ENCODE measurements at regions not wholly inside any gene's neighbourhood (a gene's known extent, or its start where the extent isn't known, plus 50 kb on each side); places are given as distances from the start of the nearest gene placed in this dataset.

GRCh38 chr15:70484993-70485392 is 278.4 kb downstream of the UACA start:
- no peaks in the 10 kb centered on the region for H3K23me2 ChIP-seq (ENCODE audit: insufficient read length, low read depth, low read length, poor library complexity, severe bottlenecking)
- TF ChIP-seq, protein P1, sequence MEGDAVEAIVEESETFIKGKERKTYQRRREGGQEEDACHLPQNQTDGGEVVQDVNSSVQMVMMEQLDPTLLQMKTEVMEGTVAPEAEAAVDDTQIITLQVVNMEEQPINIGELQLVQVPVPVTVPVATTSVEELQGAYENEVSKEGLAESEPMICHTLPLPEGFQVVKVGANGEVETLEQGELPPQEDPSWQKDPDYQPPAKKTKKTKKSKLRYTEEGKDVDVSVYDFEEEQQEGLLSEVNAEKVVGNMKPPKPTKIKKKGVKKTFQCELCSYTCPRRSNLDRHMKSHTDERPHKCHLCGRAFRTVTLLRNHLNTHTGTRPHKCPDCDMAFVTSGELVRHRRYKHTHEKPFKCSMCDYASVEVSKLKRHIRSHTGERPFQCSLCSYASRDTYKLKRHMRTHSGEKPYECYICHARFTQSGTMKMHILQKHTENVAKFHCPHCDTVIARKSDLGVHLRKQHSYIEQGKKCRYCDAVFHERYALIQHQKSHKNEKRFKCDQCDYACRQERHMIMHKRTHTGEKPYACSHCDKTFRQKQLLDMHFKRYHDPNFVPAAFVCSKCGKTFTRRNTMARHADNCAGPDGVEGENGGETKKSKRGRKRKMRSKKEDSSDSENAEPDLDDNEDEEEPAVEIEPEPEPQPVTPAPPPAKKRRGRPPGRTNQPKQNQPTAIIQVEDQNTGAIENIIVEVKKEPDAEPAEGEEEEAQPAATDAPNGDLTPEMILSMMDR (conservative IDR thresholded peaks at IDR 0.05): no peak
- H2AFZ ChIP-seq (ENCODE audit: low read length): no peak overlapping the region
- H3T11ph ChIP-seq (ENCODE audit: low read length): no peak overlapping the region
- H4K91ac ChIP-seq (ENCODE audit: insufficient read length, low read depth, low read length): no peak overlapping the region
- H3K14ac ChIP-seq (ENCODE audit: insufficient read depth, low read length): no peak overlapping the region
- H2BK15ac ChIP-seq (ENCODE audit: low read depth, low read length): no peak overlapping the region
- Mint-ChIP-seq H3K36me3 (ENCODE audit: insufficient read depth in 1 of 3, low read depth in 3 of 3) (no peaks in the 10 kb centered on the region), H3K9me3 (no peaks in the 10 kb centered on the region; a peak in 2 of 5 replicates), H3K27ac (no peak overlapping the region), H3K4me1 (no peaks in the 10 kb centered on the region), H3K27me3 (ENCODE audit: low read depth) (peaks cover 10% of the 10 kb centered on the region), H3K4me3 (no peak overlapping the region)
- no peak overlapping the region for H3K56ac ChIP-seq (ENCODE audit: insufficient read length, low read depth, low read length)
- WGBS (ENCODE audit: extremely low coverage, insufficient read length, low lambda C conversion rate): no CpG with 5 or more reads among the region's 1 CpG
- H3K4me2 ChIP-seq (ENCODE audit: insufficient read depth, insufficient read length, low read length): no peak overlapping the region
- DNase-seq: no peak
- no peaks in the 10 kb centered on the region for H3K4me1 ChIP-seq (ENCODE audit: insufficient read depth, low read length)
- H3K9me3 ChIP-seq (ENCODE audit: control insufficient read depth, low read depth, low read length): no peaks in the 10 kb centered on the region
- H3K79me2 ChIP-seq (ENCODE audit: insufficient read depth, low read length): no peaks in the 10 kb centered on the region
- no peak overlapping the region for H4K8ac ChIP-seq (replicated peaks; ENCODE audit: insufficient read length, low read depth, low read length)
- no peak overlapping the region for H2AK5ac ChIP-seq (ENCODE audit: insufficient read length, low read length)
- H3K27me3 ChIP-seq (ENCODE audit: insufficient read depth, low read length): no peaks in the 10 kb centered on the region
- H3K4ac ChIP-seq (ENCODE audit: low read depth, low read length): no peak overlapping the region
- H3K79me1 ChIP-seq (ENCODE audit: insufficient read depth, low read depth, low read length, poor library complexity, severe bottlenecking): no peaks in the 10 kb centered on the region
- no peak overlapping the region for H3K23ac ChIP-seq (ENCODE audit: insufficient read length, low read depth, low read length)
- no peak overlapping the region for H4K5ac ChIP-seq (ENCODE audit: insufficient read length, low read depth, low read length)
- H2BK5ac ChIP-seq (ENCODE audit: insufficient read length, low read length): no peak overlapping the region
- no peaks in the 10 kb centered on the region for H4K20me1 ChIP-seq (ENCODE audit: control insufficient read depth, insufficient read depth, insufficient read length)
- no peak overlapping the region for H2BK20ac ChIP-seq (ENCODE audit: low read depth, low read length, poor library complexity, severe bottlenecking)
- H2BK12ac ChIP-seq (ENCODE audit: insufficient read length, low read depth, low read length): no peak overlapping the region
- H3K9ac ChIP-seq (ENCODE audit: extremely low read depth, insufficient read length, low read length): no peak overlapping the region
- H2BK120ac ChIP-seq (ENCODE audit: low read depth, low read length, poor library complexity, severe bottlenecking): no peak overlapping the region
- no peak overlapping the region for H3K18ac ChIP-seq (ENCODE audit: insufficient read length, low read depth, low read length)
- H3K27ac ChIP-seq (ENCODE audit: insufficient read length, low read depth, low read length): no peak overlapping the region
